A549 (cell line): ENCODE measurements at regions not wholly inside any gene's neighbourhood (a gene's known extent, or its start where the extent isn't known, plus 50 kb on each side); places are given as distances from the start of the nearest gene placed in this dataset.

Experiments
- ATAC-seq, 2 experiments: fragments of 200-7000 bp in 1 of 2; fragments of >200 bp in 1 of 2; cut with Nextera tagmentation in 1 of 2; cut with Tn5 transposase in 1 of 2; 3 replicates each; pipeline versions ENCODE4 v1.8.0 to v1.9.1; 2018 to 2020; ENCODE audit warnings: mild to moderate bottlenecking in 1 of 2, moderate library complexity in 1 of 2
- CTCF ChIA-PET: fragments of 300-600 bp; sonication (Branson Sonifier 250); formaldehyde crosslinking; extraction: SDS; loops from one replicate; lab custom pipeline; 2021; ENCODE audit warnings: antibody characterized with exemption, inconsistent platforms; lab: Yijun Ruan, JAX
- POLR2A ChIA-PET: fragments of 350-600 bp; formaldehyde crosslinking; extraction: SDS; loops from one replicate; lab custom pipeline; 2021; ENCODE audit warnings: antibody characterized with exemption, inconsistent platforms; lab: Yijun Ruan, JAX
- DNase-seq, 2 experiments: peaks; one replicate each; pipeline versions ENCODE4 v3.0.0 to v3.0.0-alpha.2; 2011 to 2016; ENCODE audit warnings: low read depth in 1 of 2, low spot score in 1 of 2
- FAIRE-seq: peaks from 2 replicates; lab custom pipeline; 2011; peaks lifted over from hg19 to GRCh38; lab: Jason Lieb, UNC
- H3K27ac ChIP-seq, 2 experiments: fragments of >200 bp; sonication (Bioruptor Twin); formaldehyde crosslinking; 3 replicates each; pipeline ENCODE4 v1.5.1; 2016 to 2017
- H3K4me1 ChIP-seq: fragments of >200 bp; sonication (Bioruptor Twin); formaldehyde crosslinking; 3 replicates; pipeline ENCODE4 v1.6.1; 2016
- H3K4me2 ChIP-seq: fragments of >200 bp; sonication (Bioruptor Twin); formaldehyde crosslinking; 3 replicates; pipeline ENCODE4 v1.6.1; 2016
- H3K4me3 ChIP-seq: fragments of >200 bp; sonication (Bioruptor Twin); formaldehyde crosslinking; 3 replicates; pipeline ENCODE4 v1.5.1; 2016
- H3K9me3 ChIP-seq: fragments of >200 bp; sonication (Bioruptor Twin); formaldehyde crosslinking; 3 replicates; pipeline ENCODE4 v1.6.1; 2016
- BHLHE40 ChIP-seq: IDR thresholded peaks from 2 replicates; pipeline ENCODE4 v1.6.1; 2012; ENCODE audit warnings: low read depth, low read length, inconsistent platforms
- CHD2 ChIP-seq: fragments of 150-350 bp; IDR thresholded peaks from 2 replicates; pipeline ENCODE4 v1.6.1; 2014; ENCODE audit warnings: low read length; ENCODE audit not compliant: partially characterized antibody
- EP300 ChIP-seq, 2 experiments: fragments of >200 bp; sonication (Bioruptor Twin); formaldehyde crosslinking; IDR thresholded peaks; 2 replicates in 1 of 2; 3 replicates in 1 of 2; pipeline ENCODE4 v1.6.1; 2016 to 2017
- FOXS1 ChIP-seq: fragments of 250-450 bp; sonication (Bioruptor Pico); IDR thresholded peaks from 2 replicates; pipeline ENCODE4 v1.5.0; 2020; ENCODE audit warnings: mild to moderate bottlenecking, moderate library complexity
- HOXA7 ChIP-seq: fragments of 250-450 bp; sonication (Bioruptor Pico); IDR thresholded peaks from 2 replicates; pipeline ENCODE4 v1.5.0; 2020; ENCODE audit warnings: mild to moderate bottlenecking, moderate library complexity
- JUNB ChIP-seq: fragments of >200 bp; sonication (Bioruptor Twin); formaldehyde crosslinking; IDR thresholded peaks from 2 replicates; pipeline ENCODE4 v1.6.1; 2016
- KDM1A ChIP-seq: fragments of 200-600 bp; sonication (generic); IDR thresholded peaks from 2 replicates; pipeline ENCODE4 v1.6.1; 2016; ENCODE audit warnings: low read depth, mild to moderate bottlenecking
- NPAS2 ChIP-seq: fragments of 250-450 bp; sonication (Bioruptor Pico); IDR thresholded peaks from 2 replicates; pipeline ENCODE4 v1.8.0; 2022; ENCODE audit warnings: mild to moderate bottlenecking, moderate library complexity, borderline replicate concordance
- POLR2AphosphoS2 ChIP-seq: conservative IDR thresholded peaks from 2 replicates; pipeline ENCODE4 v1.6.1; 2012; ENCODE audit warnings: low read length, improper control_type of control experiment, inconsistent platforms
- SMC3 ChIP-seq: fragments of >200 bp; sonication (Bioruptor Twin); formaldehyde crosslinking; IDR thresholded peaks from 3 replicates; pipeline ENCODE4 v1.6.1; 2018; ENCODE audit warnings: inconsistent platforms
- TP53 ChIP-seq: fragments of 250-450 bp; sonication (Bioruptor Pico); IDR thresholded peaks from 2 replicates; pipeline ENCODE4 v1.5.0; 2021; ENCODE audit warnings: mild to moderate bottlenecking, moderate library complexity
- ZNF302 ChIP-seq: fragments of 250-450 bp; sonication (Bioruptor Pico); IDR thresholded peaks from 2 replicates; pipeline ENCODE4 v1.9.0; 2021; ENCODE audit warnings: inconsistent platforms, mild to moderate bottlenecking, moderate library complexity
- WGBS: methylation state at CpG from one replicate; pipeline ENCODE4 v1.1.6; 2017; ENCODE audit errors: missing lambda C conversion rate; 5-methylcytosine and 5-hydroxymethylcytosine counted together
- TF ChIP-seq, protein P1 (sequence below): fragments of >200 bp; sonication (Bioruptor Twin); formaldehyde crosslinking; IDR thresholded peaks from 2 replicates; pipeline ENCODE4 v1.6.1; 2016
- TF ChIP-seq, protein P2 (sequence below): fragments of 450-650 bp; IDR thresholded peaks from 2 replicates; pipeline ENCODE4 v1.6.1; 2014; ENCODE audit warnings: antibody characterized with exemption
- TF ChIP-seq, protein P3 (sequence below): fragments of 250-450 bp; sonication (Bioruptor Pico); IDR thresholded peaks from 2 replicates; pipeline ENCODE4 v1.5.0; 2020; ENCODE audit warnings: low read depth, mild to moderate bottlenecking, moderate library complexity
- TF ChIP-seq, protein P4 (sequence below): fragments of >200 bp; sonication (Bioruptor Twin); formaldehyde crosslinking; IDR thresholded peaks from 3 replicates; pipeline ENCODE4 v1.6.1; 2016
- TF ChIP-seq, protein P5 (sequence below): IDR thresholded peaks from 2 replicates; pipeline ENCODE4 v1.6.1; 2012
- TF ChIP-seq, protein P6 (sequence below): IDR thresholded peaks from 2 replicates; pipeline ENCODE4 v1.6.1; 2012; ENCODE audit warnings: low read depth, borderline replicate concordance
- TF ChIP-seq, protein P7 (sequence below): fragments of 150-350 bp; IDR thresholded peaks from 2 replicates; pipeline ENCODE4 v1.6.1; 2014; ENCODE audit warnings: low read depth, mild to moderate bottlenecking, low read length

DNA sequence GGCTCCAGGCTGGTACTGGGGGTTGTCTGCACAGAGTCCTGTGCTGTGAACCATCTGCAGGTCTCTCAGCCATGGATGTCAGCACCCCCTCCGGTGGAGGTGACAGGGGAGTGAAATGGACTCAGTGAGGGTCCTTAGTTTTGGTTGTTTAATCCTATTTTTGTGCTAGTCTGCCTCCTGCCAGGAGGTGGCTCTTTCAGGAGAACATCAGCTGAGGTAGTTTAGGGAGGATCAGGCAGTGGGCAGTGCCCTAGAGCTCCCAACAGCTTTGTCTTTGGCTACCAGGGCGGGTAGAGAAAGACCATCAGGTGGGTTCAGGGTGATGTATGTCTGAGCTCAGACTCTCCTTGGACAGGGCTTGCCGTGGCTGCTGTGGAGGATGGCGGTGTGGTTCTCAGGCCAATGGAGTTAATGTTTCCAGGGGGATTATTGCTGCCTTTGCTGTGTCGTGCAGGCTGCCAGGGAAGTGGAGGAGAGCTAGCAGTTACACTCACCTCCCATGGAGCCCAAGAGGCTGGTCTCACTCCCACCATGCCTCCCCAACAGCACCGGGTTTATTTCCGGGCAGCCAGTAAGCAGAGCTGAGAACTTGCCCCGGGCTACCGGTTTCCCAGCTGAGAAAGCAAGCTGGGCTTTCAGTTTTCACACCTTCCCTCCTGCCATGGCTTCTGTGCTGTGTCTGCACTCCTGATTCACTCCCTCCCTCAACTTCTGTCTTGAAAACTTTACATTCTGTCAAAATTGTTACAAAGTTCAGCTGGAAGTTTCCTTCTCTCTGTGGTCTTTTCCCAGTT, 563.4 kb downstream of the XIRP2 start:
- WGBS = 28% methylated on average over 8 of the region's 9 CpGs
- CTCF ChIA-PET = interaction anchor here (1.4 kb wide), 1 partner anchor 20 kb away, joined by 4 read pairs; no protein-coding TSS in a partner anchor
- no peak for FAIRE-seq

DNA sequence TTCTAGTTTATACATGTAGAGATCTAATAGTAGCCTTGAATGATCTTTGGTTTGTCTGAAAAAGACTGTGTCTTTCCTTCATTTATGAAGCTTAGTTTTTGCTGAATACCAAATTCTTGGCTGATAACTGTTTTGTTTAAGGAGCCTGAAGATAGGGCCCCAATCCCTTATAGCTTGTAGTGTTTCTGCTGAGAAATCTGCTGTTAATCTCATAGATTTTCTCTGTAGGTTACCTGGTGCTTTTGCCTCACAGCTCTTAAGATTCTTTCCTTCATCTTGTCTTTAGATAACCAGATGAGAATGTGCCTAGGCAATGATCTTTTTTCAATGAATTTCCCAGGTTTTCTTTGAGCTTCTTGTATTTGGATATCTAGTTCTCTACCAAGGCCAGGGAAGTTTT, 562.1 kb downstream of the XIRP2 start:
- Histone ChIP-seq H3K9me3 (no peaks in the 10 kb centered on the region), H3K4me1 (no peaks in the 10 kb centered on the region), H3K4me2 (no peak overlapping the region), H3K27ac (no peak overlapping the region), H3K4me3 (no peak overlapping the region)
- CTCF ChIA-PET = interaction anchor here (0.6 kb wide), 1 partner anchor 668 kb away, joined by 5 read pairs; no protein-coding TSS in a partner anchor
- ATAC-seq (no peak), FAIRE-seq (no peak), DNase-seq (no peak)
- TF ChIP-seq CHD2 (no peak), POLR2AphosphoS2 (no peak), KDM1A (no peak), SMC3 (no peak), ZNF302 (CRISPR knock-in tag) (no peak), NPAS2 (CRISPR knock-in tag) (no peak), FOXS1 (no peak), TP53 (CRISPR knock-in tag) (no peak), HOXA7 (CRISPR knock-in tag) (no peak), JUNB (no peak)
- TF ChIP-seq, protein P1, sequence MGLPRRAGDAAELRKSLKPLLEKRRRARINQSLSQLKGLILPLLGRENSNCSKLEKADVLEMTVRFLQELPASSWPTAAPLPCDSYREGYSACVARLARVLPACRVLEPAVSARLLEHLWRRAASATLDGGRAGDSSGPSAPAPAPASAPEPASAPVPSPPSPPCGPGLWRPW = no peak
- TF ChIP-seq, protein P2, sequence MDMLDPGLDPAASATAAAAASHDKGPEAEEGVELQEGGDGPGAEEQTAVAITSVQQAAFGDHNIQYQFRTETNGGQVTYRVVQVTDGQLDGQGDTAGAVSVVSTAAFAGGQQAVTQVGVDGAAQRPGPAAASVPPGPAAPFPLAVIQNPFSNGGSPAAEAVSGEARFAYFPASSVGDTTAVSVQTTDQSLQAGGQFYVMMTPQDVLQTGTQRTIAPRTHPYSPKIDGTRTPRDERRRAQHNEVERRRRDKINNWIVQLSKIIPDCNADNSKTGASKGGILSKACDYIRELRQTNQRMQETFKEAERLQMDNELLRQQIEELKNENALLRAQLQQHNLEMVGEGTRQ = no peak
- TF ChIP-seq, protein P3, sequence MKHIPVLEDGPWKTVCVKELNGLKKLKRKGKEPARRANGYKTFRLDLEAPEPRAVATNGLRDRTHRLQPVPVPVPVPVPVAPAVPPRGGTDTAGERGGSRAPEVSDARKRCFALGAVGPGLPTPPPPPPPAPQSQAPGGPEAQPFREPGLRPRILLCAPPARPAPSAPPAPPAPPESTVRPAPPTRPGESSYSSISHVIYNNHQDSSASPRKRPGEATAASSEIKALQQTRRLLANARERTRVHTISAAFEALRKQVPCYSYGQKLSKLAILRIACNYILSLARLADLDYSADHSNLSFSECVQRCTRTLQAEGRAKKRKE (CRISPR knock-in tag) = no peak
- POLR2A ChIA-PET = no interaction called here

More for the DNA sequence above, 563.4 kb downstream of the XIRP2 start:
- Histone ChIP-seq H3K4me3 (no peak overlapping the region), H3K27ac (no peak overlapping the region), H3K4me2 (no peak overlapping the region), H3K9me3 (no peaks in the 10 kb centered on the region), H3K4me1 (no peaks in the 10 kb centered on the region)
- ATAC-seq = no peak; a peak in 1 of 6 replicates
- DNase-seq = no peak
- TF ChIP-seq, protein P4, sequence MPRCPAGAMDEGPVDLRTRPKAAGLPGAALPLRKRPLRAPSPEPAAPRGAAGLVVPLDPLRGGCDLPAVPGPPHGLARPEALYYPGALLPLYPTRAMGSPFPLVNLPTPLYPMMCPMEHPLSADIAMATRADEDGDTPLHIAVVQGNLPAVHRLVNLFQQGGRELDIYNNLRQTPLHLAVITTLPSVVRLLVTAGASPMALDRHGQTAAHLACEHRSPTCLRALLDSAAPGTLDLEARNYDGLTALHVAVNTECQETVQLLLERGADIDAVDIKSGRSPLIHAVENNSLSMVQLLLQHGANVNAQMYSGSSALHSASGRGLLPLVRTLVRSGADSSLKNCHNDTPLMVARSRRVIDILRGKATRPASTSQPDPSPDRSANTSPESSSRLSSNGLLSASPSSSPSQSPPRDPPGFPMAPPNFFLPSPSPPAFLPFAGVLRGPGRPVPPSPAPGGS = no peak
- no peak for TF ChIP-seq EP300 (IDR thresholded peaks at IDR 0.05)
- TF ChIP-seq, protein P5, sequence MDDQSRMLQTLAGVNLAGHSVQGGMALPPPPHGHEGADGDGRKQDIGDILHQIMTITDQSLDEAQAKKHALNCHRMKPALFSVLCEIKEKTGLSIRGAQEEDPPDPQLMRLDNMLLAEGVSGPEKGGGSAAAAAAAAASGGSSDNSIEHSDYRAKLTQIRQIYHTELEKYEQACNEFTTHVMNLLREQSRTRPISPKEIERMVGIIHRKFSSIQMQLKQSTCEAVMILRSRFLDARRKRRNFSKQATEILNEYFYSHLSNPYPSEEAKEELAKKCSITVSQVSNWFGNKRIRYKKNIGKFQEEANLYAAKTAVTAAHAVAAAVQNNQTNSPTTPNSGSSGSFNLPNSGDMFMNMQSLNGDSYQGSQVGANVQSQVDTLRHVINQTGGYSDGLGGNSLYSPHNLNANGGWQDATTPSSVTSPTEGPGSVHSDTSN = no peak
- TF ChIP-seq, protein P6, sequence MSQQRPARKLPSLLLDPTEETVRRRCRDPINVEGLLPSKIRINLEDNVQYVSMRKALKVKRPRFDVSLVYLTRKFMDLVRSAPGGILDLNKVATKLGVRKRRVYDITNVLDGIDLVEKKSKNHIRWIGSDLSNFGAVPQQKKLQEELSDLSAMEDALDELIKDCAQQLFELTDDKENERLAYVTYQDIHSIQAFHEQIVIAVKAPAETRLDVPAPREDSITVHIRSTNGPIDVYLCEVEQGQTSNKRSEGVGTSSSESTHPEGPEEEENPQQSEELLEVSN = no peak
- TF ChIP-seq, protein P7, sequence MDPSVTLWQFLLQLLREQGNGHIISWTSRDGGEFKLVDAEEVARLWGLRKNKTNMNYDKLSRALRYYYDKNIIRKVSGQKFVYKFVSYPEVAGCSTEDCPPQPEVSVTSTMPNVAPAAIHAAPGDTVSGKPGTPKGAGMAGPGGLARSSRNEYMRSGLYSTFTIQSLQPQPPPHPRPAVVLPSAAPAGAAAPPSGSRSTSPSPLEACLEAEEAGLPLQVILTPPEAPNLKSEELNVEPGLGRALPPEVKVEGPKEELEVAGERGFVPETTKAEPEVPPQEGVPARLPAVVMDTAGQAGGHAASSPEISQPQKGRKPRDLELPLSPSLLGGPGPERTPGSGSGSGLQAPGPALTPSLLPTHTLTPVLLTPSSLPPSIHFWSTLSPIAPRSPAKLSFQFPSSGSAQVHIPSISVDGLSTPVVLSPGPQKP = no peak
- TF ChIP-seq BHLHE40 = no peak
- POLR2A ChIA-PET = no interaction called here
